ENCODE measurements at regions not wholly inside any gene's neighbourhood (a gene's known extent, or its start where the extent isn't known, plus 50 kb on each side); places are given as distances from the start of the nearest gene placed in this dataset.
"Not testable (repeated sequence)": the region's sequence is repeated elsewhere in the genome, so short reads cannot be mapped to it uniquely, and the experiment has no call there.

- BruUV-seq (replicated peaks): no TSS peak
- ChIA-PET POLR2A (no interaction called here), CTCF (no interaction called here), RAD21 (ENCODE audit: unreplicated experiment) (no interaction called here), SMC1A (ENCODE audit: uncharacterized antibody, unreplicated experiment) (interaction anchor here (0.6 kb wide), 1 partner anchor 57 kb away, joined by 4 read pairs; no protein-coding TSS in a partner anchor)
- H3K79me2 ChIP-seq (ENCODE audit: control insufficient read depth, insufficient read depth, low read length): no peaks in the 10 kb centered on the region
- DNase-seq (ENCODE audit: low read depth, low spot score) (no peak), ATAC-seq (no peak), FAIRE-seq (no peak)
- H3K27me3 ChIP-seq (replicated peaks in 1 of 2; ENCODE audit: control insufficient read depth in 2 of 2, insufficient read depth in 2 of 2, low read length in 1 of 2): no peaks in the 10 kb centered on the region
- TF ChIP-seq NFXL1 (IDR thresholded peaks at IDR 0.05; ENCODE audit: borderline replicate concordance) (no peak), NFYB (IDR thresholded peaks at IDR 0.05; ENCODE audit: insufficient read depth, low read depth, low read length) (no peak), RAD21 (IDR thresholded peaks at IDR 0.05; ENCODE audit: insufficient read depth, low read depth, low read length) (no peak), PBX3 (IDR thresholded peaks at IDR 0.05; ENCODE audit: insufficient replicate concordance, low read depth, low read length) (no peak), ATF2 (IDR thresholded peaks at IDR 0.05; ENCODE audit: low read length) (no peak), ELK1 (IDR thresholded peaks at IDR 0.05; ENCODE audit: low read depth, low read length) (no peak), RFX5 (IDR thresholded peaks at IDR 0.05; ENCODE audit: low read depth, low read length) (no peak), FOXK2 (IDR thresholded peaks at IDR 0.05) (no peak), ZSCAN29 (IDR thresholded peaks at IDR 0.05) (no peak), EZH2 (IDR thresholded peaks at IDR 0.05; ENCODE audit: borderline replicate concordance, control insufficient read depth, low read depth, low read length) (no peak), SIX5 (IDR thresholded peaks at IDR 0.05; ENCODE audit: low read depth, low read length, severe bottlenecking) (no peak), GATAD2B (conservative IDR thresholded peaks at IDR 0.05; ENCODE audit: low read depth) (no peak)
- in situ Hi-C loops (cut with MboI): no loop called here
- H3K27ac ChIP-seq (ENCODE audit: control insufficient read depth, insufficient read depth): no peak overlapping the region
- 5% methylated on average over 6 of the region's 6 CpGs for WGBS (ENCODE audit: insufficient coverage, insufficient replicate concordance, low lambda C conversion rate, missing lambda C conversion rate)
- H4K20me1 ChIP-seq (ENCODE audit: control insufficient read depth, insufficient read depth): no peaks in the 10 kb centered on the region
- no peaks in the 10 kb centered on the region for H3K9me3 ChIP-seq (replicated peaks; ENCODE audit: control insufficient read depth, insufficient read depth, low read length)
- no peaks in the 10 kb centered on the region for H3K36me3 ChIP-seq (ENCODE audit: control insufficient read depth in 2 of 2, insufficient read depth in 2 of 2, low read length in 1 of 2)
- no peak overlapping the region for H3K9ac ChIP-seq (ENCODE audit: control insufficient read depth, insufficient read depth, low read length)
- no peak overlapping the region for H3K4me3 ChIP-seq
- H3K4me2 ChIP-seq (ENCODE audit: control insufficient read depth, insufficient read depth): no peak overlapping the region
- intact Hi-C loops (cut with micrococcal nuclease; ENCODE audit: unreplicated experiment): no loop called here
- no peak overlapping the region for H2AFZ ChIP-seq (ENCODE audit: control insufficient read depth, low read depth, low read length)
- no peaks in the 10 kb centered on the region for H3K4me1 ChIP-seq (ENCODE audit: control insufficient read depth, insufficient read depth, low read length)
Measured at GRCh38 chrX:62923093-62923492, 428.0 kb downstream of the SPIN4 start.

- RAD21 ChIA-PET (ENCODE audit: unreplicated experiment); H3K4me1 ChIP-seq (ENCODE audit: control insufficient read depth, insufficient read depth, low read length); intact Hi-C loops (cut with micrococcal nuclease; ENCODE audit: unreplicated experiment); BruUV-seq (replicated peaks); H3K9ac ChIP-seq (ENCODE audit: control insufficient read depth, insufficient read depth, low read length); H3K27ac ChIP-seq (ENCODE audit: control insufficient read depth, insufficient read depth); H3K79me2 ChIP-seq (ENCODE audit: control insufficient read depth, insufficient read depth, low read length); POLR2A ChIA-PET; H3K36me3 ChIP-seq (ENCODE audit: control insufficient read depth in 2 of 2, insufficient read depth in 2 of 2, low read length in 1 of 2); FAIRE-seq; SMC1A ChIA-PET (ENCODE audit: uncharacterized antibody, unreplicated experiment); H2AFZ ChIP-seq (ENCODE audit: control insufficient read depth, low read depth, low read length); CTCF ChIA-PET; in situ Hi-C loops (cut with MboI); H4K20me1 ChIP-seq (ENCODE audit: control insufficient read depth, insufficient read depth); ATAC-seq; H3K4me3 ChIP-seq; H3K27me3 ChIP-seq (replicated peaks in 1 of 2; ENCODE audit: control insufficient read depth in 2 of 2, insufficient read depth in 2 of 2, low read length in 1 of 2); DNase-seq (ENCODE audit: low read depth, low spot score); H3K4me2 ChIP-seq (ENCODE audit: control insufficient read depth, insufficient read depth); H3K9me3 ChIP-seq (replicated peaks; ENCODE audit: control insufficient read depth, insufficient read depth, low read length): not testable (repeated sequence)
- WGBS (ENCODE audit: insufficient coverage, insufficient replicate concordance, low lambda C conversion rate, missing lambda C conversion rate): 14% methylated on average over 6 of the region's 6 CpGs
Measured at GRCh38 chrX:62906200-62906599, 444.9 kb downstream of the SPIN4 start.

Measured in GM12878 (cell line).